IMR-90 (cell line): ENCODE measurements at regions not wholly inside any gene's neighbourhood (a gene's known extent, or its start where the extent isn't known, plus 50 kb on each side); places are given as distances from the start of the nearest gene placed in this dataset.

Source experiments
- BHLHE40 ChIP-seq: fragments of 150-350 bp; IDR thresholded peaks from 2 replicates; pipeline ENCODE4 v1.6.1; 2016; ENCODE audit warnings: mild to moderate bottlenecking, low read depth, low read length
- CTCF ChIP-seq: conservative IDR thresholded peaks from 2 replicates; pipeline ENCODE4 v1.5.1; 2012; ENCODE audit warnings: mild to moderate bottlenecking, low read depth, low read length, improper control_type of control experiment
- MAFK ChIP-seq: IDR thresholded peaks from 2 replicates; pipeline ENCODE4 v1.6.1; 2012; ENCODE audit warnings: low read depth, low read length, improper control_type of control experiment
- NFE2L2 ChIP-seq: fragments of 150-350 bp; IDR thresholded peaks from 2 replicates; pipeline ENCODE4 v1.6.1; 2016; ENCODE audit warnings: low read depth, mild to moderate bottlenecking, low read length
- POLR2A ChIP-seq: IDR thresholded peaks from 2 replicates; pipeline ENCODE4 v1.6.1; 2012; ENCODE audit warnings: mild to moderate bottlenecking, low read depth, low read length
- RAD21 ChIP-seq: IDR thresholded peaks from 2 replicates; pipeline ENCODE4 v1.6.1; 2012; ENCODE audit warnings: low read length, improper control_type of control experiment
- TF ChIP-seq, protein P1 (sequence below): fragments of 150-350 bp; IDR thresholded peaks from 2 replicates; pipeline ENCODE4 v1.6.1; 2017; ENCODE audit warnings: mild to moderate bottlenecking, antibody characterized with exemption, low read length, low read depth

GRCh38 chr10:78867555-78867939, 201.2 kb upstream of the ZMIZ1 start:
- no peak for TF ChIP-seq CTCF
- TF ChIP-seq MAFK, result no peak
- TF ChIP-seq, protein P1, sequence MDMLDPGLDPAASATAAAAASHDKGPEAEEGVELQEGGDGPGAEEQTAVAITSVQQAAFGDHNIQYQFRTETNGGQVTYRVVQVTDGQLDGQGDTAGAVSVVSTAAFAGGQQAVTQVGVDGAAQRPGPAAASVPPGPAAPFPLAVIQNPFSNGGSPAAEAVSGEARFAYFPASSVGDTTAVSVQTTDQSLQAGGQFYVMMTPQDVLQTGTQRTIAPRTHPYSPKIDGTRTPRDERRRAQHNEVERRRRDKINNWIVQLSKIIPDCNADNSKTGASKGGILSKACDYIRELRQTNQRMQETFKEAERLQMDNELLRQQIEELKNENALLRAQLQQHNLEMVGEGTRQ, result no peak
- no peak for TF ChIP-seq POLR2A
- no peak for TF ChIP-seq NFE2L2
- TF ChIP-seq BHLHE40, result no peak
- TF ChIP-seq RAD21, result no peak
